Lung (tissue), 11 donors: ENCODE measurements at regions not wholly inside any gene's neighbourhood (a gene's known extent, or its start where the extent isn't known, plus 50 kb on each side); places are given as distances from the start of the nearest gene placed in this dataset.

Source experiments
- ATAC-seq: fragments of 200-7000 bp; cut with Tn5 transposase; one replicate; pipeline ENCODE4 v1.9.1; 2020; ENCODE audit warnings: moderate number of reproducible peaks; ENCODE audit not compliant: insufficient read depth, low FRiP score
- DNase-seq, 3 donors: peaks; one replicate each; pipeline ENCODE4 v3.0.0-alpha.2; 2013 to 2017
- H3K27ac ChIP-seq, 2 donors: one replicate each; pipeline ENCODE4 v1.5.1; 2013; ENCODE audit warnings: mild to moderate bottlenecking in 2 of 2, moderate library complexity in 2 of 2, control low read depth in 1 of 2, inconsistent platforms in 1 of 2, low read depth in 1 of 2, low read length in 1 of 2
- H3K27me3 ChIP-seq, 3 donors: one replicate each; pipeline ENCODE4 v1.5.1; 2013; ENCODE audit warnings: low read length in 2 of 3; ENCODE audit not compliant: control insufficient read depth in 3 of 3, insufficient read depth in 3 of 3
- H3K36me3 ChIP-seq, 4 donors: one replicate each; pipeline ENCODE4 v1.5.1; 2013; ENCODE audit warnings: low read length in 4 of 4, mild to moderate bottlenecking in 1 of 4, moderate library complexity in 1 of 4; ENCODE audit not compliant: control insufficient read depth in 4 of 4, insufficient read depth in 4 of 4
- H3K4me1 ChIP-seq, 5 donors: one replicate each; pipeline ENCODE4 v1.5.1; 2013; ENCODE audit warnings: low read length in 5 of 5, mild to moderate bottlenecking in 2 of 5, moderate library complexity in 1 of 5; ENCODE audit not compliant: control insufficient read depth in 5 of 5, insufficient read depth in 5 of 5
- H3K4me3 ChIP-seq: one replicate; pipeline ENCODE4 v1.5.1; 2013; ENCODE audit warnings: mild to moderate bottlenecking, control low read depth, moderate library complexity
- H3K9ac ChIP-seq, 2 donors: one replicate each; pipeline ENCODE4 v1.5.1; 2013; ENCODE audit warnings: low read length in 2 of 2, control low read depth in 1 of 2; ENCODE audit not compliant: insufficient read depth in 1 of 2
- H3K9me3 ChIP-seq, 4 donors: one replicate each; pipeline ENCODE4 v1.5.1; 2013; ENCODE audit warnings: low read length in 3 of 4, mild to moderate bottlenecking in 1 of 4, moderate library complexity in 1 of 4; ENCODE audit not compliant: control insufficient read depth in 4 of 4, insufficient read depth in 3 of 4
- WGBS, 2 donors: extraction: QIAGEN DNeasy Blood & Tissue Kit; methylation state at CpG; one replicate each; pipeline ENCODE4 v1.1.7; 2013; 5-methylcytosine and 5-hydroxymethylcytosine counted together
- TF ChIP-seq, protein P1 (sequence below): IDR thresholded peaks from 2 replicates; pipeline ENCODE4 v1.5.1; 2012; ENCODE audit warnings: mild to moderate bottlenecking; ENCODE audit errors: control extremely low read depth, extremely low read depth
- donor health status: control.
- donor health status: control.
- donor health status: Bipolar disorder and iron deficiency.
- donor health status: healthy.
- donor health status: DM: yes; HTN: yes; CAD: no.

- TF ChIP-seq, protein P1, sequence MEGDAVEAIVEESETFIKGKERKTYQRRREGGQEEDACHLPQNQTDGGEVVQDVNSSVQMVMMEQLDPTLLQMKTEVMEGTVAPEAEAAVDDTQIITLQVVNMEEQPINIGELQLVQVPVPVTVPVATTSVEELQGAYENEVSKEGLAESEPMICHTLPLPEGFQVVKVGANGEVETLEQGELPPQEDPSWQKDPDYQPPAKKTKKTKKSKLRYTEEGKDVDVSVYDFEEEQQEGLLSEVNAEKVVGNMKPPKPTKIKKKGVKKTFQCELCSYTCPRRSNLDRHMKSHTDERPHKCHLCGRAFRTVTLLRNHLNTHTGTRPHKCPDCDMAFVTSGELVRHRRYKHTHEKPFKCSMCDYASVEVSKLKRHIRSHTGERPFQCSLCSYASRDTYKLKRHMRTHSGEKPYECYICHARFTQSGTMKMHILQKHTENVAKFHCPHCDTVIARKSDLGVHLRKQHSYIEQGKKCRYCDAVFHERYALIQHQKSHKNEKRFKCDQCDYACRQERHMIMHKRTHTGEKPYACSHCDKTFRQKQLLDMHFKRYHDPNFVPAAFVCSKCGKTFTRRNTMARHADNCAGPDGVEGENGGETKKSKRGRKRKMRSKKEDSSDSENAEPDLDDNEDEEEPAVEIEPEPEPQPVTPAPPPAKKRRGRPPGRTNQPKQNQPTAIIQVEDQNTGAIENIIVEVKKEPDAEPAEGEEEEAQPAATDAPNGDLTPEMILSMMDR, result no peak
- Histone ChIP-seq H3K36me3 (no peaks in the 10 kb centered on the region), H3K9me3 (no peaks in the 10 kb centered on the region), H3K9ac (no peak overlapping the region), H3K4me1 (no peaks in the 10 kb centered on the region), H3K4me3 (no peak overlapping the region), H3K27me3 (no peaks in the 10 kb centered on the region), H3K27ac (no peak overlapping the region)
- no peak for DNase-seq
- ATAC-seq, result no peak
- 94% methylated on average over 1 of the region's 1 CpG for WGBS, 2 donors
Observed at GRCh38 chr6:78101387-78101786, 448.5 kb downstream of the MEI4 start.

- DNase-seq, result no peak
- Histone ChIP-seq H3K27ac (no peak overlapping the region), H3K4me1 (no peaks in the 10 kb centered on the region), H3K36me3 (no peaks in the 10 kb centered on the region), H3K9ac (no peak overlapping the region), H3K27me3 (no peaks in the 10 kb centered on the region), H3K9me3 (no peaks in the 10 kb centered on the region), H3K4me3 (no peak overlapping the region)
- no peak for ATAC-seq
- TF ChIP-seq, protein P1, result no peak
Observed at GRCh38 chr6:78110641-78111040, 457.8 kb downstream of the MEI4 start.

- ATAC-seq (no peak), DNase-seq (no peak)
- H3K9me3 ChIP-seq, result no peaks in the 10 kb centered on the region
- no peaks in the 10 kb centered on the region for H3K4me1 ChIP-seq
- H3K27ac ChIP-seq, result no peak overlapping the region
- TF ChIP-seq, protein P1, result no peak
- H3K36me3 ChIP-seq, result no peaks in the 10 kb centered on the region
- no peaks in the 10 kb centered on the region for H3K27me3 ChIP-seq
- WGBS, 2 donors, result 66 to 79% methylated on average over 1 of the region's 1 CpG
- H3K9ac ChIP-seq, result no peak overlapping the region
- no peak overlapping the region for H3K4me3 ChIP-seq
Observed at GRCh38 chr6:78117966-78118365, 465.1 kb downstream of the MEI4 start.

DNA sequence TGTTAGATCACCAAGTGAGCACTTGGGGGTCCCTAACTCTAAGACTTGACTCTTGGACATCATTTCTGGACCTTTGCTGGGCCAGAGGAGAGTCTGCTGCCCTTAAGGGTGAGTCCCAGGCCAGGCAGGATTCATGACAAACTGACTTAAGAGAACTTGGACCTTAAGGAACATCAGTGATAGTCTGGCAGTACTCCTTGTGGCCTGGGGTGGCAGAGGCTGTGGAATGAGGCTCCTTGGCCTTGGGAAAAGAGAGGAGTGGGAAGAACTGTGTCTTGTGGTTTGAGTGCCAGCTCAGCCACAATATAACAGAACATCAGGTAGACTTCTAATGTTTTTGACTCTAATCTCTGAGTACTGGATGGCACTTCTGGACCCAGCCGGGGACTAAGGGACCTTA is 478.7 kb downstream of the MEI4 start:
- H3K9me3 ChIP-seq, result peaks cover 0 to 13% (median 10%) of the 10 kb centered on the region in 4 donors
- DNase-seq (no peak), ATAC-seq (no peak)
- no peak overlapping the region for H3K27ac ChIP-seq
- H3K9ac ChIP-seq, result no peak overlapping the region
- no peaks in the 10 kb centered on the region for H3K4me1 ChIP-seq
- 88 to 96% methylated on average over 1 of the region's 1 CpG for WGBS, 2 donors
- TF ChIP-seq, protein P1, result no peak
- no peak overlapping the region for H3K4me3 ChIP-seq
- H3K27me3 ChIP-seq, result no peaks in the 10 kb centered on the region
- no peaks in the 10 kb centered on the region for H3K36me3 ChIP-seq
